ENCODE measurements at regions not wholly inside any gene's neighbourhood (a gene's known extent, or its start where the extent isn't known, plus 50 kb on each side); places are given as distances from the start of the nearest gene placed in this dataset.

GRCh38 chr6:147621263-147621662, 112.8 kb downstream of the SAMD5 start:
- DNase-seq (ENCODE audit: low read depth in 4 of 4, low spot score in 1 of 4): no peak

- DNase-seq (ENCODE audit: low read depth in 4 of 4, low spot score in 1 of 4): no peak
Measured at GRCh38 chr6:147621961-147622360, 113.5 kb downstream of the SAMD5 start.

GRCh38 chr6:147624946-147625515, 116.5 kb downstream of the SAMD5 start:
- no peak for DNase-seq (ENCODE audit: low read depth in 4 of 4, low spot score in 1 of 4)

- DNase-seq (ENCODE audit: low read depth in 4 of 4, low spot score in 1 of 4): no peak
Measured at GRCh38 chr6:147625946-147626345, 117.5 kb downstream of the SAMD5 start.

GRCh38 chr6:147627411-147627810, 118.9 kb downstream of the SAMD5 start:
- no peak for DNase-seq (ENCODE audit: low read depth in 4 of 4, low spot score in 1 of 4)

- DNase-seq (ENCODE audit: low read depth in 4 of 4, low spot score in 1 of 4): no peak
Measured at GRCh38 chr6:147633191-147633590, 124.7 kb downstream of the SAMD5 start.

- DNase-seq (ENCODE audit: low read depth in 4 of 4, low spot score in 1 of 4): no peak
Measured at GRCh38 chr6:147637620-147638195, 129.2 kb downstream of the SAMD5 start.

- no peak for DNase-seq (ENCODE audit: low read depth in 4 of 4, low spot score in 1 of 4)
Measured at GRCh38 chr6:147639279-147639678, 130.8 kb downstream of the SAMD5 start.

- no peak for DNase-seq (ENCODE audit: low read depth in 4 of 4, low spot score in 1 of 4)
Measured at GRCh38 chr6:147640606-147641005, 132.1 kb downstream of the SAMD5 start.

- no peak for DNase-seq (ENCODE audit: low read depth in 4 of 4, low spot score in 1 of 4)
Measured at GRCh38 chr6:147641511-147641910, 133.0 kb downstream of the SAMD5 start.

GRCh38 chr6:147642458-147642857, 134.0 kb downstream of the SAMD5 start:
- no peak for DNase-seq (ENCODE audit: low read depth in 4 of 4, low spot score in 1 of 4)

GRCh38 chr6:147643341-147644200, 135.1 kb downstream of the SAMD5 start:
- no peak for DNase-seq (ENCODE audit: low read depth in 4 of 4, low spot score in 1 of 4)

GRCh38 chr6:147648916-147649315, 140.4 kb downstream of the SAMD5 start:
- no peak for DNase-seq (ENCODE audit: low read depth in 4 of 4, low spot score in 1 of 4)

- no peak for DNase-seq (ENCODE audit: low read depth in 4 of 4, low spot score in 1 of 4)
Measured at GRCh38 chr6:147651249-147652063, 143.0 kb downstream of the SAMD5 start.

- no peak for DNase-seq (ENCODE audit: low read depth in 4 of 4, low spot score in 1 of 4)
Measured at GRCh38 chr6:147653631-147654030, 145.1 kb downstream of the SAMD5 start.

GRCh38 chr6:147654103-147654845, 145.8 kb downstream of the SAMD5 start:
- no peak for DNase-seq (ENCODE audit: low read depth in 4 of 4, low spot score in 1 of 4)

GRCh38 chr6:147660334-147661311, 152.1 kb downstream of the SAMD5 start:
- no peak for DNase-seq (ENCODE audit: low read depth in 4 of 4, low spot score in 1 of 4)

- DNase-seq (ENCODE audit: low read depth in 4 of 4, low spot score in 1 of 4): no peak
Measured at GRCh38 chr6:147662646-147663045, 154.2 kb downstream of the SAMD5 start.

GRCh38 chr6:147664092-147664491, 155.6 kb downstream of the SAMD5 start:
- DNase-seq (ENCODE audit: low read depth in 4 of 4, low spot score in 1 of 4): no peak

GRCh38 chr6:147666255-147666654, 157.8 kb downstream of the SAMD5 start:
- no peak for DNase-seq (ENCODE audit: low read depth in 4 of 4, low spot score in 1 of 4)
